Ecto neural progenitor cell (in vitro differentiated cells): ENCODE measurements at regions not wholly inside any gene's neighbourhood (a gene's known extent, or its start where the extent isn't known, plus 50 kb on each side); places are given as distances from the start of the nearest gene placed in this dataset.
"Not testable (repeated sequence)": the region's sequence is repeated elsewhere in the genome, so short reads cannot be mapped to it uniquely, and the experiment has no call there.

Experiments used
- DNase-seq: peaks from one replicate; pipeline ENCODE4 v3.0.0-alpha.2; 2018; ENCODE audit warnings: low spot score

DNA sequence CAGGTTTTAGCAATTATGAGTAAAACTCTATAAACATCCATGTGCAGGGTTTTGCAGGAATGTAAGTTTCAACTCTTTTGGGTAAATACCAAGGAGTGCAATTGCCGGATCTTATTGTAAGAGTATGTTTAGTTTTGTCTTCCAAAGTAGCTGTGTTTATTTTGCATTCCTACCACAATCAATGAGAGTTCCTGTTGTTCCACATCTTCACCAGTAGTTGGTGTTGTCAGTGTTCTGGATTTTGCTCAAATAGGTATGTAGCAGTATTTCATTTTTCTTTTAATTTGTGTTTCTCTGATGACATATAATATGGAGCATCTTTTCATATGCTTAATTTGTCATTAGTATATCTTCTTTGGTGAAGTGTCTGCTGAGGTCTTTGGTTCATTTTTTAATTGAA is 185.1 kb upstream of the GALNT15 start:
- no peak for DNase-seq

DNA sequence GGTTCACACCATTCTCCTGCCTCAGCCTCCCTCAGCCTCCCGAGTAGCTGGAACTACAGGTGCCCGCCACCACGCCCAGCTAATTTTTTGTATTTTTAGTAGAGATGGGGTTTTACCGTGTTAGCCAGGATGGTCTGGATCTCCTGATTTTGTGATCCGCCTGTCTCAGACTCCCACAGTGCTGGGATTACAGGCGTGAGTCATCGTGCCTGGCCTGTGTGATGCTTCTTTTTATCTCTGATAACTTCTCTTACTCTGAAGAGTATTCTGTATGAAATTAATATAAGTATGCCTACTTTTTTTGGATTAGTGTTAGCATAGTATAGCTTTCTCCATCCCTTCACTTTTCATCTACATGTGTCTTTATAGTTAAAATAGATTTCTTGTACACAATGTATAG is 180.8 kb upstream of the GALNT15 start:
- not testable (repeated sequence) for DNase-seq

DNA sequence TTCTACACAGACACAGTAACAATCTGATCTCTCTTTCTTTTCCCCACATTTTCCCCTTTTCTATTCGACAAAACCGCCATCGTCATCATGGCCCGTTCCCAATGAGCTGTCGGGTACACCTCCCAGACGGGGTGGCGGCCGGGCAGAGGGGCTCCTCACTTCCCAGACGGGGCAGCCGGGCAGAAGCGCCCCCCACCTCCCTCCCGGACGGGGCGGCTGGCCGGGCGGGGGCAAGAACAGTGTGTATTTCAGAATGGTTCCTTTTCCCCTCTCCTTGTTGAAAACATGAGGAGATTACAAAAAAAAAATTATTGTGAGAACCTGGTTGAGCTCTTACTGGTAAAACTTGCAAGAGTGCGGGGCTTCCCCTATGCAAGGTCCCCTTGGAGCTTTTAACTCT is 178.0 kb upstream of the GALNT15 start:
- not testable (repeated sequence) for DNase-seq

DNA sequence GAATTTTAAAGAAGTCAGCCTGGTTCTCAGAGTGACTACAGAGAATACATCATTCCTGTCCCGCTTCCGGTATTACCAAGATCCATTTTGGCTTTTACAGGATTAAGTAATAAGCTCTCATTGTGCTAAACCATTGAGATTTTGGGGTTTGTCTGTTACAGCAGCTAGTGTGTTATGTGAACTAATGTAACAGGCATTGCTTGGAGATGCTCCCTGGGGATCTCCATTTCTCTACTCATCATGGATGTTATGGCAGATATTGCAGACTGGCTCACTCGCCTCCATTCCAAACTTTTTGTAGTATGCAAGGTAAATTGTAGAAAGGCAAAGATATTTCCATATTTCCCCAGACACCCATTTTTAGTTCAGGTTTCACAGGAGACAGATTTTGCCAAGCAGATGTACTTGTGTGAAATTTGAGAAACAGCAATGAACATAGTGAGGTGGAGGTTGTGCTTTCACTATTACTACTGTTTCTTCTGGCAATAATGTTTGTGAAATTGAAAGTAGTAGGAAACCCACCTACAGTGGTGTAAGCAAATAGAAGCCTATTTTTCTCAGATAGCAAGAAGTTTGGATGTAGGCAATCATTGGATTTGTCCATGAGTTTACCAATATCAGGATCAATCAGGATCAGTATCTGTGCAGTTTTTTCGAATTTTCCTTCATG is 177.1 kb upstream of the GALNT15 start:
- DNase-seq, result no peak

DNA sequence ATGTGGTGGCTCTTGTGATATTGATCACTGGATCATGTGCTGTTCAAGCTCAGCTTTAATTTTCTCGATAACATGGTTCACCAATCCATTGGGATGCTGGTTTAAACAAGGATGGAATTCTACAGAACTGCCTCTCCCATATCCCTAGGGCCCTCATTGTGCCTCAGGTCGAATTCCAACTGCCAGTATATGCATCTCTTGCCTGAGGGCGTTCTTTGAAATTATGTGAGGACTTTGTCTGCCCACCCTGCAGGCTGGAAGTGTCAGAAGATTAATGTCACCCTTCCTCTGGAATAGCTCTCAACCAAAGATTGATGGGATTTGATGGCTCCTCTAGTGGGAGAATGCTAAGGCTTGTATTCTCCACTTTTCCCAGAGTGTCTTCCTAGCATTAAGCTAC is 175.6 kb upstream of the GALNT15 start:
- DNase-seq, result no peak

DNA sequence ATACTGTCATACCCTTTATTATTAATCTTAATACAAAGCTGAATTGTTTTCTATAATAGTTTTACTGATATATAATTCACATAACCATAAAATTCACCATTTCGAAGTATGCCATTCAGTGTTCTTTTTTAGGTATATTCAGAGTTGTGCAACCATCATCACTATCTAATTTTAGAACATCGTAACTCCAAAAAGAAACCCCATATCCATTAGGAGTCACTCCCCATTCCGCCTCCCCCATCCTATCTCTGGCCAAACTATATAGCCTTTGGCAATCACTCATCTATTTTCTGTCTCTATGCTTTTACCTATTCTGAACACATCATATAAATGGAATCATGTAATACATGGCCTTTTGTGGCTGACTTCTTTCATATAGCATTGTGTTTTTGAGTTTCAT is 169.7 kb upstream of the GALNT15 start:
- no peak for DNase-seq

DNA sequence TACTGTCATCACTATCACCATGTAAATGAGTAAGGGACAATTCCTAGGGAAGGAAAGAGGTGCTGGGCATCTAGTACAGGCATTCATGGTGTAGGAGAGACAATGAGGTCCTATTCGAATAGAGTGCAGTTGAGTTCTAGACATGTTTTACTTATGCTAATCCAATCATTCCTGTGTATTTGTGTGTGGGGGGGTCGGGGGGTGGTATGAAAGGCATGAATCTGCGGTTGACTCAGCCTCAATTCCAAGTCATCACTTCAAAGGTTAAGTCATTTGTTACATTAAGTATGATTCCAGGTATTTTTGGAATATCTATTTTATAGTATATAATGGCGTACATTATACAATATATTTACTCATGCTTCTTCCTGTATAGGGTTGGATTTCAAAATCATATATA is 163.1 kb upstream of the GALNT15 start:
- DNase-seq, result no peak

DNA sequence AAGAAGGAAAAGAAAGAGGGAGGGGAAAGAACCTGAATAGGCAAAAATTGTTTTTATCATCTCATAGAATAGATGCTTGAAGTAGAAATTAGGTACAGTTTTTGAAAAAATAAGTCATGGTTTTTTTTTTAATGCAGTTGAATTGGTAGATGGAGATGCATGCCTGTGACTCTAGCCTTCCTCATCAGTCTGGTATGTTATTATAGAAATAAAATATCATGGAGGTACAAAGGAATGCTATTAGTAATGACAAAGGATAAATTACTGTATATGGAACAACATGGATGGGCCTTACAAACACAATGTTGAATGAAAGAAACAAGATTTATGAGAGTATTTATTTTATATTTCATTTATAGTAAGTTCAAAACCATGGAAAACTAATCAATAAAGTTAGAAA is 162.4 kb upstream of the GALNT15 start:
- no peak for DNase-seq

DNA sequence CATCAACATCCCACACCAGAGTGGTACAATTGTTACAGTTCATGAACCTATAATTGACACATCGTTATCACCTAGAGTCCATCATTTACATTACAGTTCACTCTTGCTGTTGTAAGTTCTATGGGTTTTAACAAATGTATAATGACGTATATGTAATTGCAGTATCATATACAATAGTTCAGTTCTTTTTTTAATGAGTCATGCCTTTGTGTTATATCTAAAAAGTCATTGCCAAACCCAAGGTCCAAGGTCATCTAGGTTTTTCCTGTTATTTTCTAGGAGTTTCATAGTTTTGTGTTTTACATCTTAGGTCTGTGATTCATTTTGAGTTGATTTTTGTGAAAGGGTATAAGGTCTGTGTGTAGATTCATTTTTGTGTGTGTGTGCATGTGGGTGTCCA is 160.9 kb upstream of the GALNT15 start:
- no peak for DNase-seq

DNA sequence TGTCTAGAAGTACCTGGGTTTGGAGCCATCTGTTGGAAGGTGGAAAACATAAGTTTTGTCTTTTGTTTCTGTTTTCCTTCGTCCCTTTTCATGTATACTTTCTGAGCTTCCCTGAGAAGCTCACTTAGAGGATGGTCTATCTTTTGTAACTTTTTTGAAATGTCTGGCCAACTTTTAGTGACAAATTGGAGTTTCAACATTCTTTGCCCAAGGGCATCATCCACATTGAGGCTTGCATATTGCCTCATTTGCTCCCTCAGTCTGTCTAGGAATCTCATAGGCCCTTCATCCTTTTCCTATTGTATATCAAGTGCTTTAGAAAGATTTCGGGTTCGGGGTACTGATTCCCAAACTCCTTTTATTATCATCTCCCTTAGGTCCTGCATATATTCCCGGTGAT is 152.7 kb upstream of the GALNT15 start:
- DNase-seq, result not testable (repeated sequence)

DNA sequence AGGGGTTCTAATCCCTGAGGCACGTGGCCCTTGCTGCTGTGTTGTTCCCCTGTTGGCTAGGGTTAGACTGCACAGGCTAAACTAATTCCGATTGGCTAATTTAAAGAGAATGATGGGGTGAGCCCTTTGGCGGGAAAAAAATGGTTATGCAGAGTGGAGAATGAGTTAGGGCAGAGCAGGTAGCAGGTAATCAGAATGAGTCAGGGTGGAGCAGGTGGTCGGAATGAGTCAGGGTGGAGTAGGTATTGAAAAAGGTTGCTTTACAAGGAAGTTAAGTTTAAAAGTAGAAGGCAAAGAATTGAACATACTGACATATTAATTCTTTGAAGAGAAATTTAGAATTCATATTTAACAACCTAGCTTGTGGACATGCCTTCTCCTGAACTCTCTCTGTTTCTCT is 150.6 kb upstream of the GALNT15 start:
- not testable (repeated sequence) for DNase-seq

DNA sequence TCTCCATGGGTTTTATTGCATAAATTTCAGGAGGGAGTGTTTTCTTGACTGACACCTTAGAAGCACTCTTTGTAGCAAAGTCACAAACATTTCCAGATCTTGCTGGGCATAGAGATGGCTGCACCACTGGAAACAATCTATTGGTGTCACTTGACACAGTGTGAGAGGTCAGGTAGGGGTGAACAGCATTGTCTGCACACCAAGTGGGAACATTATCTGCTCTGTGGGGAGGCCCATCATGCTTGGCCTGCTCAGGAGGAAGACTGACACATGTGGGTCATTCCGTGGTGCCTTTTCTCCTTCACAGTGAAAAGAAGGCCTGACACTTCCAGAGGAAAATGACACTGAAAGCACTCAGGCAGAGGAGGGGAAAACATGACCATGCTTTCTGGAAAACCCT is 149.9 kb upstream of the GALNT15 start:
- no peak for DNase-seq

DNA sequence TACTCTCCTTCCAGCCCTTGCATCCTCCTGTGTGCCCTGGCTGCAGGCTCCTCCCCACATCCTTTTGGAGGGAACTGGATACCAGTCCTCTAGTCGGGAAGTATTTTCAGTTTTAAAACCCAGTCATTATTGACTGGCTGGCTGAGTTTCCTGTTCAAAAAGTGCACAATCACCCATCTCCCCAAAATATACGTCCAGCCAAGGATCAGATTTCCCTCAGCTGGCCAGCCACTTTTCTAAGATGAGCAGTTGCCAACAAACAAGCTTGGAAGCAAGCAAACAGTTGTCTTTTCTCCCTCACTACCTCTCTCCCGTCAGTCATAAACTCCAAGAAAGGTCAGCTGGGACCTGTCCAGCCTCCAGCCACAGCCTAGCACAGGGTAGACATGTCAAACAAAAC is 147.7 kb upstream of the GALNT15 start:
- DNase-seq, result no peak

DNA sequence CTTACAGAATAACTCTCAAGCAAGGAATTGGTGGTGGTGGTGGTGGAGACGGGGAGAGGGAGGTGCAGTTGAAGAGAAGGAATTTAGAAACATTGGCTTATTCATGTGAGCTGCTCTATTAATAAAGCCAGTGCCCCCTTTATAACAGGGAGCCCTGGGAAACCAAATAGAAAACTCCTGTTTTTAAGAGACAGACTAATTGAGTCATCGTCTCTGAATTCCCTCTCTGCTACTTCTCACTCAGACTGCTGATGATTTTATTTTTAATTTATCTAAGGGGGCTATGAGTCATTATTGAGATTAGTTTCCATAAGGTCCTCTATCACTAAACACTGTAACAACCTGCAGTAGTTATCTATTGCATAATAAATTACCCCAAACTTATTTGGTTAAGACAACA is 145.9 kb upstream of the GALNT15 start:
- no peak for DNase-seq

DNA sequence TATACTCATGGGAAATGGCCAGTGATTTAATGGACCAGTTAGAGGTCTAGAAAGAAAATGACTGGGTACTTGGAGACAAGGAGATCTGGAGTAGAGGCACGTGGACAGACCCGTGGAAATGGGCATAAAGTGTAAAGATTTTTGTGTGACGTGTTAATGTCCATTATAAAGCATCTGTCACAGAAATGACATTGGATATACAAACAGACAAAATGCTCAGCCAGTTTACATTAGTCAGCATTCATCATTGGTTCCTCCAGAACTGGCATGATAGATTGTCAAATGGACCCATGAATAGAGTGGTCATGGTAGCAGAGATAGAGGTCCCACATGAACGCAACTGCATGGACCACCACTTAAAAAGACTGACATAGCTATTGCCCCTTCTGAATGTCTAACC is 144.1 kb upstream of the GALNT15 start:
- DNase-seq, result no peak

DNA sequence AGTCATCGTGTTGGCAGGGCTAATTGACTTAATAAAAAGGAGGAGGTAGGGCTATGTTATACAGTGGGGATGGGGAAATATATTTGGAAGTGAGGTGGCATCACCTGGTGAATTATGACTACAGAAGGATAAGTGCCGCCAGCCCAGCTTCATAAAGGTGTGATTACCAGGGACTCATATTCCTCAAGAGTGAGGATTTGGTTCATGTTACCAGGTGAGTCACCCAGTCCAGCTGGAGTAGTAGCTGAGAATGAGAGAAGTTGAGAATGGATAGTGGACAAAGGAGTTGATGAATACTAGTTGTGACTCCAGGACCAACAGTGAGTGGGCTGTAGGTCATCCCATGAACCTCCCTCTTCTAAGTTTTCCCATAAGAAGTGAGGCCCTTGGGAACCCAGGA is 143.0 kb upstream of the GALNT15 start:
- no peak for DNase-seq

DNA sequence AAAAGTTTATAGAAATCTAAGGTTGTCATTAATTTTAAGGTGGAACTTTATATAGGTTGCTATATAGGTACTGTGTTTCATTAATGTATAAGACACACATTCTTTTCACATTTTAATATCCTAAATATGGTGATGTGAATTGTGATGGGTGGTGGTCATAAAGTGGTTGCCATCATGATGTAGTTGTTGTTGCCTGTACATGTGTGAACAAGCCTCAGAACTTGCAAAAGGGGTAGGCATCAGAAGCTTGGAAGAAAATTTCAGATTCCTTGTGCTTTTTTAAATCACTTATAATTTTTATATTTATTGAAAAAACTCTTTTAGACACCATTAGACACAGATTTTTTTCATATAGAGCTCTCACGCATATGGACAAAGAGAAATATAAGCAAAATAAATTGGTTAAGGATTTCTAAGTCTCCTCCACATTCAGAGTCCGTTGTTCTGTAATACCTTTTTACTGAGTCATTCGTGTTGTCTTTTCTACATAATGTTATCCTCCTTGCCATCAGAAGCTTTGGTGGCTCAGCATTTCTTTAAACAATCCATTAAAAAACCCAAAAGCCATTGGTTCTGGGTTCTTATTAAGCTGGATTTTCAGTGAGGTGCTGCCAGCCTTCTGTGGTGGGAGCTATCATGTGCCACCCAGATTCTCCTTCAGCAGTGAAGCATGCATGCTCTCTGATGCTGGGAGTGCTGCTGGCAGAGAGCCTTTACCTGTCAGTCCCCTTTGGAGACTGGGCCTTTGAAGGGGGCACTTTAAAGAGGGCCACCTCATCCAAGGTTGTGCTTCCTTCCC is 140.4 kb upstream of the GALNT15 start:
- DNase-seq, result no peak

DNA sequence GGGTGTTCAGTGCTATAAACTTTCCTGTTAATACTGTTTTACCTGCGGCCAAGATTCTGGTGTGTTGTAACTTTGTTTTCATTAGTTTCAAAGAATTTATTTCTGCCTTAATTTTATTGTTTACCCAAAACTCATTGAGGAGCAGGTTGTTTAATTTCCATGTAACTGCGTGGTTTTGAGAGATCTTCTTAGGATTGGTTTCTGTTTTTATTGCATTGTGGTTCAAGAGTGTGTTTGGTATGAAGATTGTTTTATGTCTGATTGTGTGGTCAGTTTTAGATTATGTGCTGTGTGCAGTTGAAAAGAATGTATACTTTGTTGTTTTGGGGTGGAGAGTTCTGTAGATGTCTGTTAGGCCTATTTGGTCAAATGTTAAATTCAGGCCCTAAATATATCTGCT is 133.5 kb upstream of the GALNT15 start:
- DNase-seq, result no peak

DNA sequence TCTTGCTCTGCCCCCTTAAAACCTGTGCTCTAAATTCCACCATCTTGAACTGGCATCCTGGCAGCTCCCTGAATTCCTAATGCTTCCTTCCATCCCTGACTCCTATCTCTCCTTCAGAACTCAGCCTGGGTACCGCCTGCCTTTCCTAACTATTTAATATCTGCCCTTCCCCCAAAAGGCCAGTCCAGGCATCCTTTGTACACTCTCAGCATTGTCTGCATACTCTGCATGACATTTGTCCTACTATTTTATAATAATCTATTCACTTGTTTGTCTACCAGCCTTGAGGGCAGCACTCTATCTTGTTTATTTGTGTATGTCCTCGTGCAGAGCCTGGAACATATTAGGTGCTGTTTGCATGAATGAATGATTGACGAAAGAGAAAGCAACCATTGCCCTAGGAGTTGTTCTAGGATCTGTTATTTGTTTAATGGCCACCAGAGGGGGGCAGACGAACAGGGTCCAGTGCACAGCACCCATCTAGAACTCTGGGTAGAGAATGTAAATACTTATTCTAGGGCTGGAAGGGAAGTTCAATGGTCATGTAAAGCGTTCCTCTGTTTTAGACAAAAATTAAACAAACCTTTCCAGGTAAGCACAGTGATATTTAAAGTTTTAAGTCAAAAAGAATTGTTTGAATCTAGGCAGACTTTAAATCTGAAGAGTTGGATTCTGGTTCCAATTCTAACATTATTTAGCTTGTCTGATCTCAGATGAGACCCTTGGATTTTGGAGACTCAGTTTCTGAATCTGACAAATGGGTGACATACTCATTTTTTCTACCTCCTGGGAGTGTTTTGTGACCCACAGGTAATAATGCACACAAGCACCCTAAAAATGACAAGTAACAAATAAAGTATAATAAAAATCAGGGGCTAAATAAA is 125.8 kb upstream of the GALNT15 start:
- DNase-seq, result no peak

DNA sequence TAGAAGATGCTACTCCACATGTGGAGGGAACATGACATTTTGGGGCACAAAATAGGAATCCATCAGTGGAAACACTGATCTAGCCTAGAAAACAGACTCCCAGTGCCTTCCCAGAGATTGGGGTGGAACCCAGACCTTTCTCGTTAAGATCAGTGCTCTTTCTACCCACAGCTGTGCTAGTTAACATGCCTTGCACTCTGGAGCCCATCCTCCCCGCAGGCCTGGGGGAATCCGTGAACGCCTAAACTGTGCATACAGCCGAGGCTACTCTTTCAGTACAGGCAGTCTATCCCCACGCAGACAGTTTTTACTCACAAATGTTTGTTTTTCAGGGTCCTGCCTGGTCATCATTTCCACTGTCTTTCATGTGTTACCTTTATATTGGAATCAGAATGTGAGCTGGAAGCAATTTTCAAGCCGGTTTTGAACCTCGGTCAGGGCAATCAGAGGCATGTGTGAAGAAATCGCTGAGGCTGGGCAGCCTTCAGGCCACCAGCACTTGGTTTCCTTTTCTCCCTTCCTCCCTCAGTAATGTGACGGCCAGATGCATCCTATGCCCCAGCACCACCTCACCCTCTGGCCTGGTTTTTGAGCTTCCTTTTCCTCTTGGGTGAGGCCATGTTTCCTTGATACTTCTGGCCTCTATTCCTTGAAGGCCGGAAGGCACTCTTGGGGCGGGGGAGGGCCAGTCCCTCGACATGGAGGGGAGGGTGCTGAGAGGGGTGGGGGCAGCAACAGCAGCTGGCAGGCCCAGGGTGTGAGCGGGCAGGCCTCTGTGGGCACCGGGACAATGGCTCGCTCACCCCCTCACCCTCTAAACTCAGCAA is 123.6 kb upstream of the GALNT15 start:
- DNase-seq, result no peak

DNA sequence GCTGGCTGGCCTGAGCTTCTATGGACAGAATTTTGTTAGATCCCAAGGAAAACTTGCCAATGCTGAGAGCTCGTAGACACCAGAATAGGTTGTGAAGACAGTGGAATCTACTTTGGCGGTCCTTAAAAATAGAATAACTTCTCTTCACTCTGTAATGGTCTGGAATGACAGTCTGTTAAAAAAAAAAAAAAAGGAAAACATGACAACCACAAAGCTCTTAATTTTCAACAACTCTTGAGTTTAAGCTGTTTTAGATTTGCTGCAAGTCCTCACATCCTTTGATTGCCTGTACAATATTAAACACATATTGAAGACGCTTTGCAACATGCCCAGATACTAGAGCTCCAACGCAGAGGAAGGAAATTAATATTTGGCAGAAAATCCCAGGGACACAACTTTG is 122.8 kb upstream of the GALNT15 start:
- no peak for DNase-seq

DNA sequence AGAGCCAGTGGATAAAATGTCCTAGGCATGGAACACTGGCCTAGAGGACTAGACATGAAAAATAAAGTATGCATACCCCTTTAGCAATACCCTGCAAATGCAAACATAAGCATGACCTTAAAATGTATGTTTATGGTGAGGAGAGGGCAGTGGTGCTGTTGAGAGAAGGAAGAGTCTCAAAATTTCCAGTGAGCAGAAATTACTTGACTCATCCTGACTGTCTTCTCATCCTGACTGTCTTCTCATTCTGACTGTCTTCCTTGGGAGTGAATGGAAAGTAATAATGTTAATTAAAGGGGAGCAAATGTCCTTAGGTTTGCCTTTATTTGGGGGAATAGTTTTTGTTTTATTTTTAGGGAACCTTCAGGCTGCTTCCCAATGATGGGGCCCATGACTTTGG is 121.5 kb upstream of the GALNT15 start:
- DNase-seq, result no peak
